H1 (cell line): ENCODE measurements at regions not wholly inside any gene's neighbourhood (a gene's known extent, or its start where the extent isn't known, plus 50 kb on each side); places are given as distances from the start of the nearest gene placed in this dataset.

ENCODE experiments used
- BRCA1 ChIP-seq: IDR thresholded peaks from 2 replicates; pipeline ENCODE4 v1.6.1; 2012; ENCODE audit warnings: low read depth, low read length, improper control_type of control experiment
- GABPA ChIP-seq: IDR thresholded peaks from 2 replicates; pipeline ENCODE4 v1.6.1; 2011; ENCODE audit warnings: mild to moderate bottlenecking, low read length, moderate library complexity, borderline replicate concordance; ENCODE audit not compliant: insufficient read depth
- RXRA ChIP-seq: IDR thresholded peaks from 2 replicates; pipeline ENCODE4 v1.6.1; 2011; ENCODE audit warnings: low read depth, mild to moderate bottlenecking, low read length, moderate library complexity; ENCODE audit not compliant: insufficient read depth
- TF ChIP-seq, protein P1 (sequence below): IDR thresholded peaks from 2 replicates; pipeline ENCODE4 v1.6.1; 2012; ENCODE audit warnings: inconsistent platforms

DNA sequence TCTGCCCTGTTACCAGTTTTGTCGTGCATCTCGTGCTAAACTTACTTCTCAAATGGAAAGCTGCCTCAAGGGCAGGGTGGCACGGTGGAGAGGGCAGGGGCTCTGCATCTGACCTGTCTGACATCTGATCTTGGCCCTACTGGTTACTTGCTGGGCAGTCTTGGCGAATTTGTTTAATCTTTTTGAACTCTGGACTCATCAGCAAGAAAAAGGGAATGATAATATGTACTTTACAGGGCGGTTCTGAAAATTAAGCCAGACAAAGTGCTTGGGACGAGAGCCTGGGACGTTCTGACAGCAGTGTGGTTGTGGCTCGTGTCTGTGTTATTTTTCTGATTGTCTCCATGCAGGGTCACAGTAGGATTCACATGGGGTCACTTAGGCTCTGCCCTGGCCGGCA is 659.3 kb downstream of the VRK1 start (continued):
- TF ChIP-seq, protein P1, sequence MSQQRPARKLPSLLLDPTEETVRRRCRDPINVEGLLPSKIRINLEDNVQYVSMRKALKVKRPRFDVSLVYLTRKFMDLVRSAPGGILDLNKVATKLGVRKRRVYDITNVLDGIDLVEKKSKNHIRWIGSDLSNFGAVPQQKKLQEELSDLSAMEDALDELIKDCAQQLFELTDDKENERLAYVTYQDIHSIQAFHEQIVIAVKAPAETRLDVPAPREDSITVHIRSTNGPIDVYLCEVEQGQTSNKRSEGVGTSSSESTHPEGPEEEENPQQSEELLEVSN, result no peak
- TF ChIP-seq RXRA (no peak), GABPA (no peak), BRCA1 (no peak)
